ENCODE measurements at regions not wholly inside any gene's neighbourhood (a gene's known extent, or its start where the extent isn't known, plus 50 kb on each side); places are given as distances from the start of the nearest gene placed in this dataset.

DNA sequence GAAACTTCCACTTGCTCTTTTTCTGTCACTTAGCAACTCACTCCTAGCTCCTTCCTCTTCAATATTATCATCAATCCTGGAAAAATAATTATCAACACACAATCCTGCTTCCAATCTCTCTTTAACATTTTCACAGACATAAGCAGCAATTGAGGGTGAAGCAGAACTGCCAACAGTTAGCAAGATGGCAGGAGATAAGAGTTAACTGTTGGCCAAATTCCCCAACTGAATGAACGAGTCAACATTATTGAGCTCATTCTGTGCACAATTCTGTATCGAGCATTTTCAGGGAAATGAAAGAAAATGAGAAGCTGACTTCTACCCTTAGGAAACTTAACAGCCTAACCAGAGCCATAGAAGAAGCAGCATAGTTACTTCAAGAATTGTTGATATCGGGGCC lies 152.0 kb downstream of the KCNA5 start:
- TF ChIP-seq, protein P1, sequence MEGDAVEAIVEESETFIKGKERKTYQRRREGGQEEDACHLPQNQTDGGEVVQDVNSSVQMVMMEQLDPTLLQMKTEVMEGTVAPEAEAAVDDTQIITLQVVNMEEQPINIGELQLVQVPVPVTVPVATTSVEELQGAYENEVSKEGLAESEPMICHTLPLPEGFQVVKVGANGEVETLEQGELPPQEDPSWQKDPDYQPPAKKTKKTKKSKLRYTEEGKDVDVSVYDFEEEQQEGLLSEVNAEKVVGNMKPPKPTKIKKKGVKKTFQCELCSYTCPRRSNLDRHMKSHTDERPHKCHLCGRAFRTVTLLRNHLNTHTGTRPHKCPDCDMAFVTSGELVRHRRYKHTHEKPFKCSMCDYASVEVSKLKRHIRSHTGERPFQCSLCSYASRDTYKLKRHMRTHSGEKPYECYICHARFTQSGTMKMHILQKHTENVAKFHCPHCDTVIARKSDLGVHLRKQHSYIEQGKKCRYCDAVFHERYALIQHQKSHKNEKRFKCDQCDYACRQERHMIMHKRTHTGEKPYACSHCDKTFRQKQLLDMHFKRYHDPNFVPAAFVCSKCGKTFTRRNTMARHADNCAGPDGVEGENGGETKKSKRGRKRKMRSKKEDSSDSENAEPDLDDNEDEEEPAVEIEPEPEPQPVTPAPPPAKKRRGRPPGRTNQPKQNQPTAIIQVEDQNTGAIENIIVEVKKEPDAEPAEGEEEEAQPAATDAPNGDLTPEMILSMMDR (IDR thresholded peaks at IDR 0.05): no peak
- TF ChIP-seq ZFX (IDR thresholded peaks at IDR 0.05; ENCODE audit: borderline replicate concordance): no peak

DNA sequence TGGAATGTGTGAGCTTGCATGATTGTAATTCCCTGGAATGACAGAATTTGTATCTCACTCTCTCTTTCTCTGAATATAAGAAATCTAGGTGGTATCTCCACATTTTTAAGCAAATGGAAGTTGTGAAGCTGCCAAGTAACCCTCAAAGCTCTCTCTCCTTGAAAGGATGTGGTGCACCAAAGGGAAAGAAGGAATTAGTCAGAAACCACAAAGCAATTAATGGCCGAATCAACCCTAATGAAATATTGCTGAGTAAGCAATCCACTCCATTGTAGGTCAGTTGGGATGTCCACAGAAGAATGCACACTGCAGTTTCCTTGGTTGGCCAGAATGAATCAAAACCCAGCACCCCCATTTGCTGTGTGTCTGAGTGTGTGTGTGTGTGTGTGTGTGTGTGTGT lies 153.5 kb downstream of the KCNA5 start:
- no peak overlapping the region for H3K27ac ChIP-seq
- TF ChIP-seq ZFX (IDR thresholded peaks at IDR 0.05; ENCODE audit: borderline replicate concordance): no peak
- TF ChIP-seq, protein P1 (IDR thresholded peaks at IDR 0.05): no peak

More for the DNA sequence above, 152.0 kb downstream of the KCNA5 start:
- no peak overlapping the region for H3K27ac ChIP-seq

DNA sequence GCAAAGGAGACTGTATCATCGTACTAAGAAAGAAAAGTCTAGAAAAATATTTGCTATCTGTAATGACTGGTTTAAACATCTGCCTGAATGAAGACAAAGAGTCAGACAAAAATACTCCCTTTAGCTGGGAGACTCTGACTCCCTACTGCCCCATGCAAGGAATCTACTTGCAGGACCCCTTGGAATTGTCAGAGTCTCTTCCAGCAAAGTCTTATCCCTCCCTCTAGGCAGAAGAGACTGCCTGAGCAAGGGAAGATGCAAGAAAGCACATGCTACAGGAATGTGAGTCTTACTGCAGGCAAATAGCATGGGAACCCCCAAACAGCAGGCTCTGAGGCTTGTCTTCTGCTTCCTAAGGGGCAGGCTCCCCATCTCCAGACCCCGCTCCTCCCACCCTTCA lies 154.0 kb downstream of the KCNA5 start:
- TF ChIP-seq, protein P1 (IDR thresholded peaks at IDR 0.05): no peak
- TF ChIP-seq ZFX (IDR thresholded peaks at IDR 0.05; ENCODE audit: borderline replicate concordance): no peak
- H3K27ac ChIP-seq: no peak overlapping the region

DNA sequence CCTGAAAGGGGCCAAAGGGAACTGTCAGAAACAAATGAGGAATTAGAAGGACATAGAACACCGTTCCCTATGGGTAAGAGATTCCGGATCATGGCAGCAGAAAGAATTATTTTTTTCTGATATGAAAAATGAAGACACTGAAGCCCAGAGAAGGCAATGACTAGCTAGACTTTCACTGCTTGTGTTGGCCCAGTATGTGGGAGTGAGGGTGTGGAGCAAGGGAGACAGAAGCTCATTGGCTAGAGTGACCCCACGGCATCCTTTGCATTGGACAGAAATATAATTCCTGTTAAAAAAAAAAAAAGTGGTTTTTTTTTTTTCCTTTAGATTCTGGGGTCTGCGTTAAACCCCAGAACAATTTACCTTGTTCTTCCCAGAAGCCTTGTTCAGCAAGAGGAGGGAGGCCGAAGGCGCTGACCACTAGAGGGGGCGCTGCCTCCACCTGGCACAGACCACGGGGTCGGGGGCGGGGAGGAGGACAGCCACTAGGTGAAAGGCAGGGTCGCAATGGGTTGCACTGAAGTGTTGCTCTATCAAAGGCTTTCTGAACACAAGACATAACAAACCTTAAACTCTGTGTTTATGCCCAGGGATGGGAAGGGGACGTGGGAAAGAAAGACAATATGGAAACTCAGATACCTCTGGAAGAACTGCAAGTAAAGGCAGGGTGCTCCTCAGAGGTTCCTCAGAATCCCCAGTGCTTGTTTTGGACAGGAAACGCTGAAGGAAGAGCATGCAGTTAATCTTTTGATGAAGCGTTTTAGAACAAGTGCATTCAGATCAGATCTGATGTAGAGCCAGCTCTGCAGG lies 156.8 kb downstream of the KCNA5 start:
- no peak overlapping the region for H3K27ac ChIP-seq

DNA sequence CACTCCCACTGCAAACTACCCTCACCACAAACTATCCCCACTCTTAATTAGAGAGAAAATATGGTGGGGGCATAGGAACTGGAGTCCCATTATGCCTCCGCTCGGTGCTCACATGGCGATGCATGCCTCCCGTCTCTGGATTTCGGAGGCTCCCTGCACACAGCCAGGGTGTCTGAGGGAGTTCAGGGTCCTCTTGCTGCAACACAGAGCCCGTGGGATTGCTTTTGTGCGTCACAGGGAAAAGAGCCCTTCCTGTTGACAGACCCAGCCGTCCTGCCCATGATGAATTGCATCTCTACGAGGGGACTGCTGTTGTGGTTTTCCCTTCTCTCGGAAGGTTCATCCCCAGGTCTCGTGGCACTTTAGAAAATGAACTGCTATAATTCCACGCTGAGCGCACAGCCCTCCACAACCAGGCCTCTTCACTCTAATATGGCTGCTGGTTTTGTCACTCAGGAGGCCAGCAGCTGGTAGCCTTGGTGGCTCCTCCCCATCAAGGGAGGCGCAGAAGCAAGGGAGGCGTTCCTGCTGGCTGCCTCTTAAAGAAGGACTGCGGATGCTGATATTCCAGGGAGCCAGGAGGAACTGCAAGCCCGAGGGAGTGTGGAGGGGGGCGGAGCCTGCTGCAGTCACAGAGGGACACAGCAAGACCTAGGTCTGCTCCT lies 158.0 kb downstream of the KCNA5 start:
- TF ChIP-seq, protein P1 (IDR thresholded peaks at IDR 0.05): no peak
- no peak for TF ChIP-seq ZFX (IDR thresholded peaks at IDR 0.05; ENCODE audit: borderline replicate concordance)
- H3K27ac ChIP-seq: no peak overlapping the region

More for the DNA sequence above, 156.8 kb downstream of the KCNA5 start:
- TF ChIP-seq, protein P1 (IDR thresholded peaks at IDR 0.05): peak; percentile 95
- no peak for TF ChIP-seq ZFX (IDR thresholded peaks at IDR 0.05; ENCODE audit: borderline replicate concordance)

DNA sequence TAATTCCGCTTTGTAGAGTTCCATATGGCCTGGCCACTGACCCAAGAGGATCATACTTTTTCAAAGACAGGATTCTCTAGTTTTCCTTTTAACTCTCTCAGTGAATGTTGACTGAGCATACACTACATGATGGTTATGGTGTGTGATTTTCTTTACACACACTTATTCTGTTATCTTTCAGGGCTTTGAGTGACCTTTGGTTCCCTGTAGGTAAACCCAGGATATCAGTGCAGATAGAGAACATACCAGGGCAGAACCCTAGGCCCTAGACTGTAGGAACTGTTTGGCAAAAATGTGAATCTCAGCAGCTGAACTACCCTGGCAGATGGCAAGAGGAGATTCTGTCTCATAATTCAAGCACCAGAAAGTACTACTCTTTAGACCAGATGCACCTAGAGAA lies 159.6 kb downstream of the KCNA5 start:
- H3K27ac ChIP-seq: no peak overlapping the region
- no peak for TF ChIP-seq ZFX (IDR thresholded peaks at IDR 0.05; ENCODE audit: borderline replicate concordance)
- TF ChIP-seq, protein P1 (IDR thresholded peaks at IDR 0.05): no peak

DNA sequence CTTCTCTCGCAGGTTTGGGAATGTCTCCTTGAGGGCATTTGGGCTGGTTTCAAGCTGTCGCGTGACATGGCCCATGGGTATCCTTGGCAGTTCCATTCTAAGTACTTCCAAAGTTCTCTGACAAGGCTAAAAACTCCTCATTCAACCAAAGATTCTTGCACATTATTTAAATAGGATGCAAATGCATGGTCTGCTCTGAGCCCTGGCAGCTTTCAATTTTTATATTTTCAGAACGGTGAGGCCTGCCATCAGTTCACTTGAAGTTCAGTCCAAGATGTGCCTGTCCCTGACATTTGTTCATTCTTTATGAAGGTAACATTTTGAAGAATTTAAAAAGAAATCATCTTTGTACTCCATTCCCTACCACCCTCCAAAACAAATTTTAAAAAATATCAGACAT lies 160.0 kb downstream of the KCNA5 start:
- TF ChIP-seq, protein P1 (IDR thresholded peaks at IDR 0.05): no peak
- TF ChIP-seq ZFX (IDR thresholded peaks at IDR 0.05; ENCODE audit: borderline replicate concordance): no peak
- no peak overlapping the region for H3K27ac ChIP-seq
